Activated effector memory CD4-positive, alpha-beta T cell treated with Interleukin-2 at 50 U/mL for 16 hours (primary cell): ENCODE measurements at regions not wholly inside any gene's neighbourhood (a gene's known extent, or its start where the extent isn't known, plus 50 kb on each side); places are given as distances from the start of the nearest gene placed in this dataset.

Source experiments
- DNase-seq: peaks from one replicate; pipeline ENCODE4 v3.0.0-alpha.2; 2020

DNA sequence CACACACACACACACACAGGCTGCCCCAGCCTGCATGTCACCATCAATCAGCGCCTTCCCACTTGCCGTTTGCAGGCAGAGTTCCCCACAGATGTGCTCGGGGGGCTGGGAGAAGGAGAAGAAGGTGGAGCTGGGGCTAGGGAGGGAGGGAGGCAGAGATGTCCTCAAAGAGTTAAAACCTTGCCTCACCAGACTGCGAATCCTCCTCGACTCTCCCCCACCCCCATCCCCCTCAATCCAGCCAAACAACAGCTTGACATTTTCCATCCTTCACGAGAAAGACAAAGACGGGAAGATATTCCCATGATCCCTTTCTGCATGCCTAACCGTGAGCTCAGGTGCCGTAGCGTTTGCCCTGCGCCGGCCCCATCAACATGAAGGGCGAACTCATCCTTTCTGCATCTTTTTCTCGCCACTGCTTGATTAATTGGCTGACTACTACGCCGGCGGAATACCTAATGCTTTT is 365.5 kb downstream of the MIAT start:
- DNase-seq = no peak

- no peak for DNase-seq
Observed at GRCh38 chr22:27023591-27023990, 366.2 kb downstream of the MIAT start.

DNA sequence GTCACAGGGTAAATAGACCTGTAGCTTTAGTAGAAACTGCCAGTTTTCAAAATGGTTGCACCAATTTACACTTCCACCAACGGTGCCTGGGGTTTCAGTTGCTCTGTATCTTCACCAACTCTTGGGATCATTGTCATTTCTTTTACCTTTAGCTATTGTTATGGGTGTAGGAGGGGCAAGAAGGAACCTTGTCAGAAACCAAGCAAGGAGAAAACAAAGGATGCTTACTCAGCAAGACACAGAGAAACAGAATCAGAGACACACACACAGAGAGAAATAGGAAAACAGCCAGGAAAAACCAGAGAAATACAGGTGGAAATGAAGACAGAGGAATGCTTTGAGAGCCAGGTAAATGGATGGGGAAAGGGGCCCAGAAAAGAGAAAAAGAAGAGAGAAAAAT is 367.6 kb downstream of the MIAT start:
- no peak for DNase-seq

DNA sequence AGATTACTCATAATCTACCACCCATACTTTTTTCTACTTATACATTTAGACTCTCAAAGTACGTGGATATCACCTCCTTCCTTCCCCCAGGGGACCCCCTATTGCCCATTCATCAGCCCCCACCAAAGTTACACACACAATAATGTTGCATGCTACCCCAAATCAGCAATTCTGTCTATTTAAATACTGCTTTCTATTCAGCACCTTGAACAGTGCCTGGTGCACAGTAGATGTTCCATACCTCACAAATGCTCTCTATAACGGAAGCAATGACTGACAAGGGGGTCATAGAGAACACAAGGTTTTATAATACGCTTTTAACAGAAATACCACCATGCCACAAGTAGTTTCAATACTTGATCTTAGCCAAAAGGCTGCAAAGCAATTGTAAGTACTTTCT is 370.7 kb downstream of the MIAT start:
- no peak for DNase-seq

DNA sequence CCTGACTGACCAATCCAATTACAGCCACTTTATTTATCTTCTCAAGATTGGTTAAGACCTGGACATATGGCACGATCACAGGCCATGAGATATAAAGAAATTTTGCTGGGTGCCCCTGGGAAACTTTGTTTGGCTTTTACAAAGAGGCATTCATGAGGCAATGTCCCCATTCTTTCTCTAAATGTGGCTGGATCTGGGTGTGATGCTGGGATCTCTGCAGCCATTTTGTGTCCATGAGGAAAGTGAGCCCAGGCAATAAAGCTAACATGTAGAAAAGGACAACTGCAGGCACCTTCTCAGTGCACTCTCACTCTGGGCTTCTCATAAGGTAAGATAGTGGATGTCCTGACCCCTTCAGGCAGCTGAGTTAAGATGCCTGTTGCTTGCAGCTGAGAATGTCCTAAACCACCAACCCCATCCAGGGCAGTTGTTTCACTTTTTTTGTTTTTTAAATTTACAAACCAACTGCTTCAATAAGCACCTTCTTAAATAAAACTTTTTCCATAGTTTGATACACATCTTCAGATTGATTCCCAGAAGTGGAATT is 372.3 kb downstream of the MIAT start:
- DNase-seq = no peak

- DNase-seq = no peak
Observed at GRCh38 chr22:27032091-27032761, 374.8 kb downstream of the MIAT start.

GRCh38 chr22:27041745-27042310 is 384.4 kb downstream of the MIAT start:
- no peak for DNase-seq

DNA sequence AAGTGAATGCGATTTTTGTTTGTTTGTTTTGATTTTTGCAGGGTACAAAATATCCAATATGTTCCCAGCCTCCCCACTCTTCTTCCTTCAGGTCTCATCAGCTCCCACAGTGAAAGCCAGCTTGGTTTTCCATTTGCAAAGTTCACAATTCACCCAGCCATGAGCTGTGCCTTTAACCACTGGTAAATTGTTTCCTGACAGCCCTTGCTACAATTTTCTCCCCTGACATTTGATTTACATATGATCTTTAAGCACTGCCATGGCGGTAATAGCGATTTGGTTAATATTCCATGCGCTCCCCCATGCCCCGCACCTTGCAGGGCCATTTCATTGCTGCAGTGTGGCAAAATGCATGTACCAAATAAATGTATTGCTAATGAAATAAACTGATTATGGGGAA is 385.9 kb downstream of the MIAT start:
- no peak for DNase-seq

- no peak for DNase-seq
Observed at GRCh38 chr22:27045103-27045947, 387.9 kb downstream of the MIAT start.

DNA sequence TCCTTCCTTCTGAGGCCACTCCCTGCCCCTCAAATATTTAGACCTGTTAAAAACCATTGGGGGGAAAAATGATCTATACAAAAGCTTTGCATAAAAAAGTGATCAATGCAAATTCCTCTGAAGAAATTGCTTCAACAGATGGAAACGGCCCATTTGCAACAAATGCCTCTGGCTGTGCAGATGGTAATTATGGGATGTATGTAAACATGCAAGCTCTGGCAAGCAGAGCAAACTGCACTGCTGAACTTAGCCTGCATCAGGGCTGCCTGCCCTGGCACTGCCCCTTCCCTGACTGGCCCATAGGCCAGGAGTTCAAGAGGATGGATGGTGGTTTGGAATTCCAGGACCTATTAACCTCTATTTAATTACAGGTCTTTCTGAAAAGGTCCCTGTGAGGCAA is 388.7 kb downstream of the MIAT start:
- no peak for DNase-seq

DNA sequence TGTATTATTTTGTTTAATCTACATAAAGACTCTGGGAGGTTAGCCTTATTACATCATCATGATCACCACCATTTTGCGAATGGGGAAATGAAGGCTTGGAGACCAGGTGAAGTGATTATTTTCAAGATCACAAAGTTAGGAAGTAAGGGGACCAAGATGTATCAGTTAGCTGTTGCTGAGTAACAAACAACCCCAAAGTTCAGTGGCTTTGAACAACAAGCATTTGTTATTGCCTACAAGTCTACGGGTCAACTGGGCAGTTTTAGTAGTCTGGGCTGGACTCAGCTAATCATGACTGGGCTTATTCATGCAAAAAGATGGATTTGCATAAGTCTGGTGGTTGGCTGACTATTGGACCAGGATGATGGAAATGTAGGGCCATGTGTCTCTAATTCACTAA is 389.2 kb downstream of the MIAT start:
- no peak for DNase-seq

GRCh38 chr22:27050771-27051170 is 393.4 kb downstream of the MIAT start:
- no peak for DNase-seq

DNA sequence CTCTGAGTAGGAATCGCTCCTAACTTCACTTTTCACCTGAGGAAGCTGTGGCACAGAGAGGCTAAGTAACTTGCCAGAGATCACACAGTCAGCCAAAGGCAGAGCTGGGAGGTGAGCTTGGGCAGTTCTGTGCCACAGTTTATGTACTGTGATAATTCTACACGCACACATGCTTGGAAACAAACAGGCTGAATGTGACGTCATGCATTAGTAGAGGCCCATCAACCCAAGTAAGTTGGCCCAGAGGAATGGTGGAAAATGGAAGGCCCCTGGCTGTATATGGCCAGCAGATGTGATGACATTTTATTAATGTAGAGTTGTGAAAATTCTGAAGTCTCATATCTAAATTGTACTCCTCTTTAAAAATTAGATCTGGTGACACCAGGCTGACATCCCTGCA is 394.0 kb downstream of the MIAT start:
- DNase-seq = no peak

GRCh38 chr22:27057717-27058116 is 400.3 kb downstream of the MIAT start:
- no peak for DNase-seq

- no peak for DNase-seq
Observed at GRCh38 chr22:27060190-27060589, 402.8 kb downstream of the MIAT start.

DNA sequence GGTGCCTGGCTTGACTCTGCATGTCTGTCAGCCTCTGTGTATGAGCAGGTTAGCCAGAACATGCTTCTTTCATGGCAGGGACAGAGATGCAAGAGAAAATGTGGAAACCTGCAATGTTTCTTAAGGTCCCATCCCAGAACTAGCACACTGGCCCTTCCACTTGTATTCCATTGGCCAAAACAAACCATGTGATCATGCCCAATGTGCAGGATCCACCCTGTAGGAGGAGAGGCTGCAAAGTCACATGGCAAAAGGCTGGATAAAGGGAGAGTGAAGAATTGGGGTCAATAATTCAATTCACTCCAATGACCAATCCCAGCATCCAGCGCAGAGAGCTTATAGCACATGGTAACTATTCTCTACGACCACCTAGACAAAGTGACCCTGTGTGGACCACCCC is 405.5 kb downstream of the MIAT start:
- DNase-seq = no peak

DNA sequence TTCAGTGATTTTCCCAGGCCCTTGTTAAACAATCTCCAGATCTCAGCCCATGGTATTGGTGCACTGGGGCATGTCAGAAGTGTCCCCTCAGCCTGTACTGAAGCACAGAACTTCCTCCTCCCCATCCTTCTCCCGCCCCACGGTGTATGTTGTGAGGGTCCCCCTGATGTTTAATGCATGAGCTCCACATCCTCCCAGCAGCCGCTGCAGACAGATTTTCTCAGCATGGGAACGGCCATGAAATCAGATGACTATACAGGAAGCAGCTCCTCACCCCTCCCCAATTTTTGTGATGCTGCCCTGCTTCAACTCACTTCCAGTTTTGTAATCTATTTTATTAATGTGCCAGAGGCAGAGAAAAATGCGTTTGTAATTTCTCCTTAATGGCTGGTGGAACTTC is 406.0 kb downstream of the MIAT start:
- no peak for DNase-seq

GRCh38 chr22:27063841-27064240 is 406.5 kb downstream of the MIAT start:
- no peak for DNase-seq

DNA sequence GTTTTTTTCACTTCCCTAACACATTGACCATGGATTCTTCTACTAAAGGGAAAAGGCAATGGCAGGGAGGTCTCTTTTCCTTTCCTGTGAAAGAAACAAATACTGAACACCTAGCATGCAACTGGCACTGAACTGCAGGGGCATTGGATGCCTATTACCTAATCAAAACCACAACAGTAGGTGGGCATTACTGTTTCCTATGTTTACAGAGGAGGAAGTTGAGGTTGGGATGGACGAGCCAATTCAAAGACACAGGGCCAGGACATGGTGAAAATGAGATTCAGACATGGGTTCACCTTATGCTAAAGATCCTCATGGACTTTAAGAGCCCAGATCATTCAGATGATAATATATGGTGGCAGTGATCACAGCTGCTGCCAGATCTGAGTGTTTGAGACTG is 407.0 kb downstream of the MIAT start:
- DNase-seq = no peak

GRCh38 chr22:27065279-27065678 is 407.9 kb downstream of the MIAT start:
- no peak for DNase-seq

- DNase-seq = no peak
Observed at GRCh38 chr22:27066856-27067255, 409.5 kb downstream of the MIAT start.

DNA sequence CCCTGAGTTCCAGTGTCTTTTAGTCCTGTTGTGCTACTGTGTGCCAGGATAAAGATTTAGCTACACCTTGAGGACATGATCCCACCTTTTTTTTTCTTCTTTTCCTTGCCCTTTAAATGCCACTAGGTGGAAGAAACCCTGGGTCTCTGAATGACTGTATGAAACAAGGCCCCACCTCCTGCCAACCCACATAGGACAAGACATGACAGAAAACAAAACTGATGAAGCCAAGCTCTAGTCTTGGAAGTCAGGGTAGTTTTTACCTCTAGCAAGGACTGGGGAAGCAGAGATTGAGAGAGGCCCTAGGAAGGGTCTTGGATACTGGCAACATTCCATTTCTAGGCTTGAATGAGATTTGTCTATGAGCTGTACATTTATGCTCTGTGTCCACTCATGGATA is 410.7 kb downstream of the MIAT start:
- DNase-seq = no peak

GRCh38 chr22:27070594-27070993 is 413.2 kb downstream of the MIAT start:
- no peak for DNase-seq
